ENCODE measurements at regions not wholly inside any gene's neighbourhood (a gene's known extent, or its start where the extent isn't known, plus 50 kb on each side); places are given as distances from the start of the nearest gene placed in this dataset.

GRCh38 chr12:113610698-113611097, 139.0 kb upstream of the LHX5 start:
- Mint-ChIP-seq H3K4me3 (ENCODE audit: low read depth, unreplicated experiment) (no peak overlapping the region), H3K9me3 (ENCODE audit: low read depth, unreplicated experiment) (no peaks in the 10 kb centered on the region), H3K27ac (ENCODE audit: unreplicated experiment) (no peak overlapping the region), H3K36me3 (ENCODE audit: insufficient read depth, unreplicated experiment) (no peaks in the 10 kb centered on the region), H3K4me1 (ENCODE audit: low read depth, unreplicated experiment) (no peaks in the 10 kb centered on the region), H3K27me3 (ENCODE audit: unreplicated experiment) (peaks cover 81% of the 10 kb centered on the region)
- TF ChIP-seq, protein P1, sequence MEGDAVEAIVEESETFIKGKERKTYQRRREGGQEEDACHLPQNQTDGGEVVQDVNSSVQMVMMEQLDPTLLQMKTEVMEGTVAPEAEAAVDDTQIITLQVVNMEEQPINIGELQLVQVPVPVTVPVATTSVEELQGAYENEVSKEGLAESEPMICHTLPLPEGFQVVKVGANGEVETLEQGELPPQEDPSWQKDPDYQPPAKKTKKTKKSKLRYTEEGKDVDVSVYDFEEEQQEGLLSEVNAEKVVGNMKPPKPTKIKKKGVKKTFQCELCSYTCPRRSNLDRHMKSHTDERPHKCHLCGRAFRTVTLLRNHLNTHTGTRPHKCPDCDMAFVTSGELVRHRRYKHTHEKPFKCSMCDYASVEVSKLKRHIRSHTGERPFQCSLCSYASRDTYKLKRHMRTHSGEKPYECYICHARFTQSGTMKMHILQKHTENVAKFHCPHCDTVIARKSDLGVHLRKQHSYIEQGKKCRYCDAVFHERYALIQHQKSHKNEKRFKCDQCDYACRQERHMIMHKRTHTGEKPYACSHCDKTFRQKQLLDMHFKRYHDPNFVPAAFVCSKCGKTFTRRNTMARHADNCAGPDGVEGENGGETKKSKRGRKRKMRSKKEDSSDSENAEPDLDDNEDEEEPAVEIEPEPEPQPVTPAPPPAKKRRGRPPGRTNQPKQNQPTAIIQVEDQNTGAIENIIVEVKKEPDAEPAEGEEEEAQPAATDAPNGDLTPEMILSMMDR (IDR thresholded peaks at IDR 0.05; ENCODE audit: unreplicated experiment), result no peak
- DNase-seq, result no peak
- CTCF ChIA-PET, result interaction anchor here (1.3 kb wide), 1 partner anchor 10 kb away, joined by 3 read pairs; no protein-coding TSS in a partner anchor
- no TSS peak for BruUV-seq (replicated peaks)
- intact Hi-C loops (cut with micrococcal nuclease; ENCODE audit: unreplicated experiment), result no loop called here

- no peak for DNase-seq
- Mint-ChIP-seq H3K4me1 (ENCODE audit: low read depth, unreplicated experiment) (no peaks in the 10 kb centered on the region), H3K4me3 (ENCODE audit: low read depth, unreplicated experiment) (no peak overlapping the region), H3K9me3 (ENCODE audit: low read depth, unreplicated experiment) (no peaks in the 10 kb centered on the region), H3K27me3 (ENCODE audit: unreplicated experiment) (peaks cover 74% of the 10 kb centered on the region), H3K36me3 (ENCODE audit: insufficient read depth, unreplicated experiment) (no peaks in the 10 kb centered on the region), H3K27ac (ENCODE audit: unreplicated experiment) (no peak overlapping the region)
- CTCF ChIA-PET, result interaction anchor here (1.3 kb wide), 1 partner anchor 11 kb away, joined by 3 read pairs; no protein-coding TSS in a partner anchor
- intact Hi-C loops (cut with micrococcal nuclease; ENCODE audit: unreplicated experiment), result no loop called here
- TF ChIP-seq, protein P1 (IDR thresholded peaks at IDR 0.05; ENCODE audit: unreplicated experiment), result no peak
- no TSS peak for BruUV-seq (replicated peaks)
These were observed 138.2 kb upstream of the LHX5 start for GRCh38 chr12:113609692-113610469.

DNA sequence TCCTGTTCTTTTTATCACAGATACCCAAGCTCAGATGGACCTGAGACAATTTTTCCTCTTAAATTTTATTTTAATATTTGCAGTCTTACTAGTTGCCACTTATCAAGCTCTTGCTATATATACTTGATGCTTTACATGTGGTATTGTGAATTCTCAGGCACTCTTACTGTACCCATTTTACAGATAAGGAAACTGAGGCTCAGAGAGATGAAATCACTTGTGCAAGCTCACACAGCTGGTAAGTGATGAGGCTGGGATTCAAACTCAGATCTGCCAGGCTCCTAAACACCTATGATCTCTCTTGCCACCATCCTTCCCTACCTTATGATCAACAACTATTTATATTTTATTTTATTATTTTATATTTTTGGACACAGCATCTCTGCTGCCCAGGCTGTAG, 133.0 kb upstream of the LHX5 start:
- CTCF ChIA-PET, result no interaction called here
- TF ChIP-seq, protein P1 (IDR thresholded peaks at IDR 0.05; ENCODE audit: unreplicated experiment), result no peak
- no peak for DNase-seq
- Mint-ChIP-seq H3K27ac (ENCODE audit: unreplicated experiment) (no peak overlapping the region), H3K9me3 (ENCODE audit: low read depth, unreplicated experiment) (no peaks in the 10 kb centered on the region), H3K36me3 (ENCODE audit: insufficient read depth, unreplicated experiment) (no peaks in the 10 kb centered on the region), H3K4me3 (ENCODE audit: low read depth, unreplicated experiment) (no peak overlapping the region), H3K27me3 (ENCODE audit: unreplicated experiment) (peaks cover 48% of the 10 kb centered on the region), H3K4me1 (ENCODE audit: low read depth, unreplicated experiment) (no peaks in the 10 kb centered on the region)
- intact Hi-C loops (cut with micrococcal nuclease; ENCODE audit: unreplicated experiment), result no loop called here
- no TSS peak for BruUV-seq (replicated peaks)

DNA sequence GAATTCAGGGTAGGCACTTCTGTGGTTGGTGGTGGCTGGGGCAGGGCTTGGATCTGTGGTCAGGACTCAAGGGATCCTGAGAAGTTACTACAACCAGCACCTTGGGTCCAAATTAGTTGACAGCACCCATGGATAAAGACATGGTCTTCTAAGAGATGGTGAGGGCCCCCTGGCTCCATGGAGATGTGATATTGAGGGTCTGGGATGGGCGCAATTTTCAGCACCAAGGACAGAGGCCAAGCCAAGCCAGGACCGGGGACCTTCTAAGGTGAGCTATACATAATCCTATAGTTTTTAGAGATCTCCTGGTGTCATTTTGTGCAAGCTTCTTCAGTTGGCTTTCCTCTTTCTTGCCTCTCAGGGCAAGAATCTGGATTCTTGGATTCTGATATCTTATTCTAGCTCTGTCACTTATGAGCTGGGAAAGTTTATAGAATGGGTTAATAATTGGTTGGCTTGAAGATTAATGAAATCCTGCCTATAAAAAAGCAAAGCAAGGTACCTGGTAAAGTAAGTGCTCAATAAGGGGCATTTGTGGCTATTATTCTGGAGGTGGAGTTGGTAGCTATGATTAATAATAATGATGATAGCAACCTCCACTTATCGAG, 130.1 kb upstream of the LHX5 start:
- Mint-ChIP-seq H3K36me3 (ENCODE audit: insufficient read depth, unreplicated experiment) (no peaks in the 10 kb centered on the region), H3K9me3 (ENCODE audit: low read depth, unreplicated experiment) (no peaks in the 10 kb centered on the region), H3K4me3 (ENCODE audit: low read depth, unreplicated experiment) (no peak overlapping the region), H3K4me1 (ENCODE audit: low read depth, unreplicated experiment) (no peaks in the 10 kb centered on the region), H3K27ac (ENCODE audit: unreplicated experiment) (no peak overlapping the region), H3K27me3 (ENCODE audit: unreplicated experiment) (peaks cover 55% of the 10 kb centered on the region)
- no peak for DNase-seq
- TF ChIP-seq, protein P1 (IDR thresholded peaks at IDR 0.05; ENCODE audit: unreplicated experiment), result no peak
- BruUV-seq (replicated peaks), result no TSS peak
- CTCF ChIA-PET, result no interaction called here
- intact Hi-C loops (cut with micrococcal nuclease; ENCODE audit: unreplicated experiment), result no loop called here

Measured in Calu3 (cell line).